HTR-8/SVneo (cell line): ENCODE measurements at regions not wholly inside any gene's neighbourhood (a gene's known extent, or its start where the extent isn't known, plus 50 kb on each side); places are given as distances from the start of the nearest gene placed in this dataset.
"Not testable (repeated sequence)": the region's sequence is repeated elsewhere in the genome, so short reads cannot be mapped to it uniquely, and the experiment has no call there.

Experiments
- DNase-seq: peaks from one replicate; pipeline ENCODE4 v3.0.0; 2011; ENCODE audit warnings: low spot score, mixed read lengths; ENCODE audit not compliant: insufficient read length
- FAIRE-seq: peaks from 2 replicates; lab custom pipeline; 2011; peaks lifted over from hg19 to GRCh38; lab: Jason Lieb, UNC

- DNase-seq, result no peak
- no peak for FAIRE-seq
Measured at GRCh38 chr18:6566338-6566911, 151.7 kb upstream of the L3MBTL4 start.

GRCh38 chr18:6569813-6570212 is 155.1 kb upstream of the L3MBTL4 start:
- DNase-seq (no peak), FAIRE-seq (no peak)

GRCh38 chr18:6570581-6571238 is 156.0 kb upstream of the L3MBTL4 start:
- DNase-seq (no peak), FAIRE-seq (no peak)

- no peak for FAIRE-seq
- DNase-seq, result no peak
Measured at GRCh38 chr18:6571239-6571602, 156.5 kb upstream of the L3MBTL4 start.

GRCh38 chr18:6572192-6572591 is 157.3 kb upstream of the ARHGAP28 start:
- FAIRE-seq, DNase-seq: not testable (repeated sequence)

- FAIRE-seq (no peak), DNase-seq (no peak)
Measured at GRCh38 chr18:6574631-6575030, 154.9 kb upstream of the ARHGAP28 start.

GRCh38 chr18:6575908-6576307 is 153.6 kb upstream of the ARHGAP28 start:
- FAIRE-seq (no peak), DNase-seq (no peak)

- FAIRE-seq (no peak), DNase-seq (no peak)
Measured at GRCh38 chr18:6576718-6577375, 152.7 kb upstream of the ARHGAP28 start.

GRCh38 chr18:6578686-6579085 is 150.8 kb upstream of the ARHGAP28 start:
- no peak for FAIRE-seq
- DNase-seq, result no peak

- DNase-seq, result no peak
- FAIRE-seq, result no peak
Measured at GRCh38 chr18:6579486-6579885, 150.0 kb upstream of the ARHGAP28 start.

GRCh38 chr18:6580401-6580800 is 149.1 kb upstream of the ARHGAP28 start:
- DNase-seq (no peak), FAIRE-seq (no peak)

- FAIRE-seq (no peak), DNase-seq (no peak)
Measured at GRCh38 chr18:6589923-6590322, 139.6 kb upstream of the ARHGAP28 start.

GRCh38 chr18:6590326-6590725 is 139.2 kb upstream of the ARHGAP28 start:
- DNase-seq, result no peak
- no peak for FAIRE-seq

GRCh38 chr18:6591491-6591890 is 138.0 kb upstream of the ARHGAP28 start:
- FAIRE-seq, result no peak
- DNase-seq, result no peak

- FAIRE-seq, result no peak
Measured at GRCh38 chr18:6592522-6592921, 137.0 kb upstream of the ARHGAP28 start.

GRCh38 chr18:6593142-6593885 is 136.2 kb upstream of the ARHGAP28 start:
- FAIRE-seq, result no peak
- DNase-seq, result no peak

More at GRCh38 chr18:6592522-6592921, 137.0 kb upstream of the ARHGAP28 start:
- DNase-seq, result no peak

- FAIRE-seq (no peak), DNase-seq (no peak)
Measured at GRCh38 chr18:6595666-6596065, 133.8 kb upstream of the ARHGAP28 start.

- no peak for DNase-seq
- no peak for FAIRE-seq
Measured at GRCh38 chr18:6598657-6599056, 130.9 kb upstream of the ARHGAP28 start.

GRCh38 chr18:6600667-6601167 is 128.8 kb upstream of the ARHGAP28 start:
- DNase-seq (no peak), FAIRE-seq (no peak)

- no peak for FAIRE-seq
- DNase-seq, result no peak
Measured at GRCh38 chr18:6601241-6601640, 128.3 kb upstream of the ARHGAP28 start.

GRCh38 chr18:6602365-6602764 is 127.2 kb upstream of the ARHGAP28 start:
- FAIRE-seq (no peak), DNase-seq (no peak)
